GM18861 (cell line): ENCODE measurements at regions not wholly inside any gene's neighbourhood (a gene's known extent, or its start where the extent isn't known, plus 50 kb on each side); places are given as distances from the start of the nearest gene placed in this dataset.
"Not testable (repeated sequence)": the region's sequence is repeated elsewhere in the genome, so short reads cannot be mapped to it uniquely, and the experiment has no call there.

Experiments used
- ATAC-seq: cut with Tn5 transposase; IDR thresholded peaks from one replicate; pipeline ENCODE4 v1.9.1; 2021; ENCODE audit not compliant: unreplicated experiment

GRCh38 chr15:95757171-95757570 is 573.3 kb upstream of the NR2F2 start:
- no peak for ATAC-seq

GRCh38 chr15:95758451-95758850 is 572.0 kb upstream of the NR2F2 start:
- no peak for ATAC-seq

GRCh38 chr15:95758851-95759250 is 571.6 kb upstream of the NR2F2 start:
- ATAC-seq = no peak

- ATAC-seq = no peak
Measured at GRCh38 chr15:95760508-95760907, 570.0 kb upstream of the NR2F2 start.

- ATAC-seq = no peak
Measured at GRCh38 chr15:95761501-95762165, 568.9 kb upstream of the NR2F2 start.

- ATAC-seq = no peak
Measured at GRCh38 chr15:95763426-95763825, 567.1 kb upstream of the NR2F2 start.

GRCh38 chr15:95765161-95765560 is 565.3 kb upstream of the NR2F2 start:
- ATAC-seq = no peak

- no peak for ATAC-seq
Measured at GRCh38 chr15:95770196-95770595, 560.3 kb upstream of the NR2F2 start.

GRCh38 chr15:95772982-95773381 is 557.5 kb upstream of the NR2F2 start:
- no peak for ATAC-seq

- no peak for ATAC-seq
Measured at GRCh38 chr15:95784508-95784907, 546.0 kb upstream of the NR2F2 start.

GRCh38 chr15:95785276-95785675 is 545.2 kb upstream of the NR2F2 start:
- ATAC-seq = not testable (repeated sequence)

- no peak for ATAC-seq
Measured at GRCh38 chr15:95793231-95793630, 537.3 kb upstream of the NR2F2 start.

- ATAC-seq = no peak
Measured at GRCh38 chr15:95795386-95795785, 535.1 kb upstream of the NR2F2 start.

- no peak for ATAC-seq
Measured at GRCh38 chr15:95799286-95800200, 531.0 kb upstream of the NR2F2 start.

GRCh38 chr15:95804484-95804883 is 526.0 kb upstream of the NR2F2 start:
- no peak for ATAC-seq

GRCh38 chr15:95812491-95812890 is 518.0 kb upstream of the NR2F2 start:
- ATAC-seq = no peak

- ATAC-seq = no peak
Measured at GRCh38 chr15:95814908-95815307, 515.6 kb upstream of the NR2F2 start.

- no peak for ATAC-seq
Measured at GRCh38 chr15:95816591-95816990, 513.9 kb upstream of the NR2F2 start.

- no peak for ATAC-seq
Measured at GRCh38 chr15:95822961-95823360, 507.5 kb upstream of the NR2F2 start.

GRCh38 chr15:95825208-95825607 is 505.3 kb upstream of the NR2F2 start:
- no peak for ATAC-seq

- no peak for ATAC-seq
Measured at GRCh38 chr15:95825671-95826411, 504.7 kb upstream of the NR2F2 start.
